PC-9 (cell line): ENCODE measurements at regions not wholly inside any gene's neighbourhood (a gene's known extent, or its start where the extent isn't known, plus 50 kb on each side); places are given as distances from the start of the nearest gene placed in this dataset.

ENCODE experiments used
- BruUV-seq: library from RNA; stranded (reverse); fragments of 400-500 nt; replicated peaks from 2 replicates; lab custom pipeline; 2021; lab: Mats Ljungman, UMichigan
- CTCF ChIA-PET: fragments of 300-600 bp; sonication (Branson Sonifier 250); formaldehyde crosslinking; loops from one replicate; lab custom pipeline; 2022; ENCODE audit warnings: antibody characterized with exemption; lab: Charles Lee
- POLR2A ChIA-PET: fragments of 300-600 bp; sonication (Branson Sonifier 250); formaldehyde crosslinking; loops from one replicate; lab custom pipeline; 2022; ENCODE audit warnings: antibody characterized with exemption; ENCODE audit not compliant: unreplicated experiment; lab: Charles Lee
- DNase-seq, 2 experiments: peaks; one replicate each; pipeline versions ENCODE4 v3.0.0 to v3.0.0-alpha.2; 2015 to 2022; ENCODE audit warnings: mixed read lengths in 1 of 2
- H2AFZ ChIP-seq: fragments of 200-600 bp; sonication (generic); 2 replicates; pipeline ENCODE4 v1.8.1; 2017; ENCODE audit warnings: antibody characterized with exemption
- H3F3A ChIP-seq: fragments of 200-600 bp; sonication (generic); 2 replicates; pipeline ENCODE4 v1.8.1; 2017; ENCODE audit warnings: antibody characterized with exemption, mild to moderate bottlenecking, low read depth; ENCODE audit not compliant: insufficient read depth
- H3K27ac ChIP-seq: fragments of 200-600 bp; sonication (generic); 2 replicates; pipeline ENCODE4 v1.6.1; 2016; ENCODE audit warnings: mixed run types
- H3K27me3 ChIP-seq: fragments of 200-600 bp; sonication (generic); 2 replicates; pipeline ENCODE4 v1.6.1; 2016; ENCODE audit warnings: low read depth, mixed run types; ENCODE audit not compliant: insufficient read depth
- H3K36me3 ChIP-seq: fragments of 200-600 bp; sonication (generic); 2 replicates; pipeline ENCODE4 v1.6.1; 2016; ENCODE audit warnings: low read depth, mixed run types
- H3K4me1 ChIP-seq: fragments of 200-600 bp; sonication (generic); replicated peaks from 2 replicates; pipeline ENCODE4 v1.6.1; 2016; ENCODE audit warnings: mixed run types; ENCODE audit not compliant: insufficient read depth
- H3K4me2 ChIP-seq: fragments of 200-600 bp; sonication (generic); 2 replicates; pipeline ENCODE4 v1.6.1; 2017; ENCODE audit warnings: mixed run types
- H3K4me3 ChIP-seq: fragments of 200-600 bp; sonication (generic); 2 replicates; pipeline ENCODE4 v1.6.1; 2016; ENCODE audit warnings: mixed run types
- H3K79me2 ChIP-seq: fragments of 200-600 bp; sonication (generic); 2 replicates; pipeline ENCODE4 v1.6.1; 2017; ENCODE audit warnings: low read depth, mixed run types
- H3K9me2 ChIP-seq: fragments of 200-600 bp; sonication (generic); 2 replicates; pipeline ENCODE4 v1.8.1; 2017; ENCODE audit warnings: mild to moderate bottlenecking; ENCODE audit not compliant: insufficient read depth
- H3K9me3 ChIP-seq: fragments of 200-600 bp; sonication (generic); 2 replicates; pipeline ENCODE4 v1.8.1; 2016; ENCODE audit warnings: low read depth; ENCODE audit not compliant: insufficient read depth
- H4K20me1 ChIP-seq: fragments of 200-600 bp; sonication (generic); 2 replicates; pipeline ENCODE4 v1.8.1; 2017; ENCODE audit not compliant: insufficient read depth
- CTCF ChIP-seq: fragments of 200-600 bp; sonication (generic); conservative IDR thresholded peaks from 2 replicates; pipeline ENCODE4 v1.6.1; 2017; ENCODE audit warnings: mixed run types, antibody characterized with exemption, mild to moderate bottlenecking, moderate library complexity
- intact Hi-C: fragments of 100-400 bp; cut with micrococcal nuclease; formaldehyde crosslinking; loops from one replicate; pipeline ENCODE4 v1.10.0; 2022; ENCODE audit not compliant: unreplicated experiment

DNA sequence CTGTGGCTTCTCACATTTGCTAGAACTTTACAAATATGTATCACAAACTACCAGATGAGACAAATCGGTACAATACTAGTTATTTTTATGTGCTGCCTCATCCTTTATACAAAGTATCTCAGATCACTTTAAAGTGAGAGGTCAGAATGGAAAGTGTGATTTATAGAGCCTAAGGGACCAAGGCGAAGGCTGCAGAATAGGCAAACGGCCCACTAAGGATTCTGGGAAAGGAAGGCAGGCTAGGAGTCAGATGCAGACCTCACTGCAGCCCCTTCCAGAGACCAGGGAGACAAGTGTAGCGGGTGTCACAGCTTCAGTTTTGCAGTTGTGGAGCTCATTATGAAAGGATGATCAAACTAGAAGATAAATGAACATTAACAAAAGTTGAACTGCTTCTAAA is 190.6 kb downstream of the HIBADH start:
- H3K36me3 ChIP-seq: no peaks in the 10 kb centered on the region
- no peaks in the 10 kb centered on the region for H4K20me1 ChIP-seq
- POLR2A ChIA-PET: interaction anchor here (0.7 kb wide), 1 partner anchor 923 kb away, joined by 3 read pairs; no protein-coding TSS in a partner anchor
- no TSS peak for BruUV-seq
- no peak overlapping the region for H3K27ac ChIP-seq
- no peak for DNase-seq
- H3K4me3 ChIP-seq: no peak overlapping the region
- CTCF ChIA-PET: no interaction called here
- no peak overlapping the region for H2AFZ ChIP-seq
- no peaks in the 10 kb centered on the region for H3K79me2 ChIP-seq
- no peaks in the 10 kb centered on the region for H3F3A ChIP-seq
- 0 out of 2 replicates have a peak, but pooled peaks cover 3% of the 10 kb centered on the region for H3K9me2 ChIP-seq
- intact Hi-C loops: no loop called here
- H3K9me3 ChIP-seq: no peaks in the 10 kb centered on the region
- H3K4me1 ChIP-seq: no peaks in the 10 kb centered on the region
- TF ChIP-seq CTCF: no peak
- no peak overlapping the region for H3K4me2 ChIP-seq
- H3K27me3 ChIP-seq: peaks cover 13% of the 10 kb centered on the region
